ENCODE measurements at regions not wholly inside any gene's neighbourhood (a gene's known extent, or its start where the extent isn't known, plus 50 kb on each side); places are given as distances from the start of the nearest gene placed in this dataset.

DNA sequence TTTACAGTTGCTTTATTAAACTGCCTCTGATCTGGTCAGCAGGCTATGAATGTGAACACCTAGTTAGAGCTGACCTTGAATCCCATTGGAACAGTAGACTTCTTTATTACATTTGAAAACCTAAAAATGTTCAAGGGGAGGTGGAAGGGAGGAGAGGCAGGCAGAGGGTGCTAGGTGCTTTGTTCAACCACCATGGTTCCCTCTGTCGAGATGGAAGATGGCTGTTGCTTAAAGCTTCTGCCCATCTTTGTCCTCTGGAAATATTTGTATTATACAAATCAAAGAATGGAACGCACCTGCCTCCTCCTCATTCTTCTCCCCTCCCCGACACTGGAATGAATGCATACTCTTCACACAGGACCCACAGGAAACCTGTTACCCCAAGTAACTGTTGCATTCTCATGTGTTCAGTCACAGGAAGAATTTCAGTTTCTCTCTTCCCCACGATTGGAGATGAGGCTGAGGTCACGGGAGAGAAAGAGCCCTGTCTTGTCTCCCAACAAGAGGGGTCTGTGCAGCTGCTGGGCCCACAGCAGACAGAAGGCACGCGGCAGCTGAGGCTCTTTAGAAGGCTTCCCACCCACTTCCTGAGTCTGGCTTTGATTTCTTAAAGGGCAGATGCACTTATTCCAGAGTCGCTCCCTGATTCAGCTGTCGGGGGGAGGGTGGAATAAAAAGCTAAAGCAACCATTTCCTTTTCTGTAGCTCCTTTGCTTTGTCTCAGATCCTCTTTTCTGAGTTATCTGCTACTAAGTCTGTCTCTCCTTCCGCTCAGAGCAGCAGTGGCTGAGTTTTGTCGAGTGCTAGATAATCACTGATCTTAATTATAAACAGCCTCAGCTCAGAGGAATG is 217.9 kb upstream of the BTG1 start:
- peak; percentile 68 for DNase-seq (ENCODE audit: low spot score)

DNA sequence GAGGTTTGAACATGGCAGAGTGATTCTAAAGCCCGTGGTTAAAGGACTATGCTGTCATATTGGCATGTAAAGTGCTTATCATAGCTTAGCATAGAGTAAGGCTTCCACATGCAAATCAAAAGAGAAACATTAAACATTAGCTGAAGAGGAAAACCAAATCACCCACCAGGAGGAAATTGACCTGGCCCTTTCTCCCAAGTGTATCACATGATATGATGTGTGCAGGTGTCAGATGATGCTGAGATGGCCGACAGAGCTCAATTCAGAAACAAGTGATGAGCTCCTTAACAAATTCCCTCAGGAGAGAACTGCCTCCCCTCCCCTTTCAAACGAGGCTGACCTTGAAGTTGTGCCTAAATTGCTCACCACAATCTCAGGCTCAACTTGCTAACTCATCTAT is 217.1 kb upstream of the BTG1 start:
- no peak for DNase-seq (ENCODE audit: low spot score)

DNA sequence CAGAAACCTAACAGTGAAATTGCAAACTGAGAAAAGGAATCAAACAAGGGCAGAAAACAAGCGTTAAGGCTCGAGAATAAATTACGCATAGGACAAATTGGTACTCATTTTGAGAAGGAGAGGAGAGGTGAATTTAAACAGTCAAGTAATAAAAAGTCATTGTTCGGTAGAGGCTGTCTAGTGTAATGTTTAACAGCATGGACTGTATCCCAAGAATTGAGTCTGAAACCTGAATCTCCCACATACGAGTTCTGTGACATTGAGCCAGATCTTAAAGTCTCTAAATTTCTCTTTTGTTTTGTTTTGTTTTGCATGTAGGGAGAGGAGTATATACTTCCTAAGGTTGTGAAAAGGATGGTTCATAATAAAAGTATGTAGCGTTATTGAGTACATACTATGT is 216.5 kb upstream of the BTG1 start:
- no peak for DNase-seq (ENCODE audit: low spot score)

DNA sequence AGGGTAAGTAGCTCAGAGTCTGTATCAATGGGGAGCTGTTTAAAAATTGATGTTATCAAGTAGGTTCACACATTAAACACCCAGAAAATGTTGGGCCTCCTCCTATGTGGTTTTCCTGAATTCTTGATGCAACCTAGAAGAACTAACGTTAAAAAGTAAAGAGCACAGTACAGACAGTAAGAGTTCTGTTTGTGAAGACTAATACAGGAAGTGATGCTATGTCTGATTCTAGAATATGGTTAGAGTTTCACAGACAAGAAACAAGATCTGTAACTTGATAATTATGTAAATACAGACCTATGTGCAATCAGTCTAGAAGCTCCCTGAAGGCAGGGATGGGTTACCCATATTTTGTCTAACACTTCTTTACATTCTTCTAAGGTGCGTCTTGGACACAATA is 214.9 kb upstream of the BTG1 start:
- no peak for DNase-seq (ENCODE audit: low spot score)

DNA sequence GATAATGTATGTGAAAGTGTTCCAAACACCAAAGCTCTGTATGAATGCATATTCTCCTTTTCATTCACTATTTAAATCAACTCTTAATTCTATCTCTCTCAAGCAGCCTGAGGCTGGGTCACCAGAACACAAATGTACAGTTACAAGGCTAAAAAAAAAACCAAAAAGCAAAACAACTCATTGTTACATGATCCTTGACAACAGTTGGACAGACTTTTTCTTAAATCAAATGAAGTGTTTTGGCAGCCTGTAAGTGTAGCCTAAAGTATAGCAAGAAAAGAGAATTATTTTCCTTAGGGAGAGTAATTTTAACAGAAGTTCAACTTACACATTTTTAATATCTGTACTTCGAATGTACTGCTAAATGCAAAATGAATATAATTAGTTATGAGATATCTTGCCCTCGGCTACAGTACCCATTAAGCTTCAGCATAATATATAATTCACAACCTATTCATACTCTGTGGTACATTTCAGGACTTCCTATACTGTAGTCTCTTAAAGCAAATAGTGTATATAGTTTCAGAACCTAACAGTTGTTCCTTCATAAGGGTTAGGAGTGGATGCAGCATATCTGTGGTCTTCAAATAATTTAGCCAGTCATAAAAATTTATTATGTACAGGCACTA is 214.0 kb upstream of the BTG1 start:
- DNase-seq (ENCODE audit: low spot score): no peak

DNA sequence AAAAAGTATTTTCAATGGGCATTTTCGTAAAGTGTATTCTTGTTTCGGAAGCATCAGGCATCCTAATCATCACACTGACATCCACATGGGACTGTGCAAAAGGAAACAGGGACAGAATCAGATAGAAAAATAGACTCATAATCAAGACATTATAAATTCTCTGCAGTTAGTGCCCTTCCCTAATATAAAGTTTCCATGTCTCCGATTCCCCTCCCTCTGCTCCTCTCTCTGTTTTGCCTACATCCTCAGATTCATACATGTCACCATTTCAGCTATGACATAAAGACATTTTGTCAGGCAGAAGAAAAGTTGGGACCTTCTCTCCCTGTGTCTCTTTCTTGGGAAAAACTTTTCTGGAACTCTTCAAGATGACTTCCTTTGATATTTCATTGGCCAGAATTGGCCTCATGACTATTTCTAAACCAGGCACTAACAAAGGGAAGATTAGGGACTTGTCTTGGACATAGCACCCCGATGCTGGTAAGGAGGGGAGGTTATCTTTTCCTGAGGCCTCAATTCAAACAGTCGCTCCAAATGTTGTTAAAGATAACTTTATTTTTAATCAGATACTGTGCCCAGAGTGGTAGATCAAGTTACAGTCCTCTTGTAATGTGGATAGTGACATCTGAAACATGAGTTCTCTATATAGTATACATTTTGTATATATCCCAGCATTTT is 212.1 kb upstream of the BTG1 start:
- no peak for DNase-seq (ENCODE audit: low spot score)

DNA sequence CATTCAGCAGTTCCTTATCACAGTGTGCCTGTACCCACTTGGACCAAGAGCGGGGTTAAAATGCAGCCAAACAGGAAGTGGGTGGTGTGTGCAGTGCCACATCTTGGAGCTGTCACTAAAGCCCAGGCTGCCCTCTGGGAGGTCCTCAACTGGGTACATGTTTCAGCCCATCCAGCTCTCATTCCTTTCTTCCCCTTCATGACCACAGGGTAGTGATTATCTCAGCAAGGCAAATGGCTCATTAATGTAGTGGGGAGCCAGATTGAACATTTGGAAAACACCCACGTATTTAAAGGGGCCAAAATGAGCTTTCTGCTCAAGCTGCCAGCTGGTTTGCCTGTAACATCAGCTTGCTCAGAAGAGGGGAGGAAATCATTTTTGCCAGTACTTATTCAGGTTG is 210.8 kb upstream of the BTG1 start:
- no peak for DNase-seq (ENCODE audit: low spot score)

DNA sequence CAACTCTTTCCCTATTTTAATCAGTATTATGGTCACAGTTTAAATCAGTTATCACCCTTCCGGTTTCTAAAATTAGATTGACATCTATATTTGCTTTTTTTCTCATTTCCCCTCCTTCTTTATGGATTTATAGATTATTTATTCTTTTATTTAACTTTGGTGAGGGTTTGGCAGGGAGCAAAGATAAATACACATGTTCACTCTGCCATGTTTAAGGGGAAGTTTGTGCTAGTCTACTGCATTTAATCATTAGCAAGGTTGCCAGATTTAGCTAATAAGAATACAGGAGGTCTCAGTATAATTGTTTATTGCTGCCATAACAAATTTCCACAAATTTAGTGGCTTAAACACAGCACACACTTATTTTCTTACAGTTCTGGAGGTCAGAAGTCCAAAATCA is 204.0 kb upstream of the BTG1 start:
- DNase-seq (ENCODE audit: low spot score): no peak

DNA sequence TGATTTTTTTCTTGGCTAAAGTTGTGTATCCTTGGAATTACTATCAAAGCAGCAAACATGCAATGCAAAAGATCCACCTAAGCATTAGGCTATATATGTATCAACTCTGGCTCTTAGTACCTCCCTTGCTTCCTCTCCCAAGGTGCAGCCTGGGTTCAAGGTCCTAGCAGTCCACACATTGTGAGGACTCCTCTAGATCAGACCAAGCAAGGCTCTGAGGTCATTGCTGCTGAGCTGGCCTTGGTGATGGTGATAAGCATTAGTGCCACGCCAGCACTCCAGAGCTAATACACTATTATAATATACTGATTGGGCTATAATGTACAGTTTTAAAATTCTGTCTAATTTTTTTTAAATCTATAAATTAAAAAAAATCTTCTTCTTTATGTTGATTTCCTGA is 196.9 kb upstream of the BTG1 start:
- DNase-seq (ENCODE audit: low spot score): no peak

DNA sequence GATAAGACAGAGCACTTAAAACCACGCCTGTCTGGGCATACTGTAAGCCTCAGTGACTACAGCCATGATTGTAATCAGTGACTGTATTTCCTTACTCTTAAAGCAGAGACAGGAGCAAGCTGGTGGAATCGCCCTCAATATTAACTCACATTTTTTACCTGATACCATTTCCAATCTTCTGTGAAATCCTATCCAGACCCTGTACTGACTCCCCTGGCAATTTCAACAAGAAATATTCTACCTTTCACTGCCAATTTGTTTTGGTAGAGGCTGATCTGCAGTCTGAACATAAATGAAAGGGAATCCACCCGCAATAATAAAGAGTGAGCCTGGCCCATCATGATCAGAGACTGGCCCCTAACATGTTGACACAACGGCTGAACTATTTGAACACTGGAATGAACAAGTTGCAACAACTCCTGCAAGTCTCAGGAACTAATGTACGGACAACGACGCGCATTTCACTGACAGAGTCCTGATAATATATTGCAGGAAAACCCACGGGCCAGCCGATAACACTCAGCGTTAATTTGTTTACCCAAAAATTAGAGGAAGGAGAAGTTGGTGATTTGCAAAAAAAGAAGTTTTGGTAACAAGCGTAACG is 195.5 kb upstream of the BTG1 start:
- DNase-seq (ENCODE audit: low spot score): peak; percentile 77

DNA sequence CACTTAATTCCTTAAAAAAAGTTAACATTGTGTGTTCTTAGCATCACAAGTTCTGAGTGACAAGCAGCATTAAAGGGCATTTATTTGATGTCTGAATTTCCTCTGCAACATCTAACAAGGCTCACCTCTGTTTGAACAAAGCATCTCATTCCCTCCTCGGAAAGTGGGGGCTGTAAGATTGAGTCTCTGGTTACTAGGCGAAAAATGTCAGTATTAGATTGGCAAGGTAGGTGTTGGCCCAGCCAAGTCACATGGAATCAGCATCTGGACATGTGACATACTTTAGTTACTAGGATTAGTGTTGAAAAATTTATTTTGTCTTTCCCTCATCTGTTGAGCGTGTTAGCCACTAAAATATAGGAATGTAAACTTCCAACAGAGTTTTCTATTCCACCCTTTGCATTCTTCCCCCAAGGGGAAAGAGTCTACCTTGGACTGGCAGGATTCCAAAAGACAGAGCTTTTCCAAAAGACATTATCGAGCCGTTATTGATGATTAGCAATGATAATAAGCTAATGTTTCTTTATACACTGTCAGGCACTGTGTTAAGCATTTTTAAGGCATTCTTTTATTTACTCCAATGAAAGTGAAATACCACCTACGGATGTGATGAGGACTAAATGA is 194.9 kb upstream of the BTG1 start:
- peak; percentile 33 for DNase-seq (ENCODE audit: low spot score)

DNA sequence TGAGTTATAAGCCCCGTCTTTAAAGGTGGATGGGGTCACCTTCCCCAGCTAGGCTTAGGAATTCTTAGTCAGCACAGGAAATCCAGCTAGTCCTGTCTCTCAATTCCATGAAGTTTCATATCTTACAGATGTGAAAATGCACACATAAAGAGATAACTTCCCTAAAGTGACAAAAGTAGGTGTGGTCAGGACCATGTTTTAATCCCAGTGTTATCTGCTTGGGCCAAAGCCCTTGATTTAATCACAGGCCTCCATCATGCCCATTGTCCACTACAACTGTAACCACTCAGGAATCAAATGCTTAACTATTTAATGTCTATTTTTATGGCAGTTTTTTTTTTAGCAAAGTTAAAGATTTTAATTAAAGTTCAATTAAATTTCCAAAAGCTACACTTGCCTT is 194.4 kb upstream of the BTG1 start:
- DNase-seq (ENCODE audit: low spot score): no peak

DNA sequence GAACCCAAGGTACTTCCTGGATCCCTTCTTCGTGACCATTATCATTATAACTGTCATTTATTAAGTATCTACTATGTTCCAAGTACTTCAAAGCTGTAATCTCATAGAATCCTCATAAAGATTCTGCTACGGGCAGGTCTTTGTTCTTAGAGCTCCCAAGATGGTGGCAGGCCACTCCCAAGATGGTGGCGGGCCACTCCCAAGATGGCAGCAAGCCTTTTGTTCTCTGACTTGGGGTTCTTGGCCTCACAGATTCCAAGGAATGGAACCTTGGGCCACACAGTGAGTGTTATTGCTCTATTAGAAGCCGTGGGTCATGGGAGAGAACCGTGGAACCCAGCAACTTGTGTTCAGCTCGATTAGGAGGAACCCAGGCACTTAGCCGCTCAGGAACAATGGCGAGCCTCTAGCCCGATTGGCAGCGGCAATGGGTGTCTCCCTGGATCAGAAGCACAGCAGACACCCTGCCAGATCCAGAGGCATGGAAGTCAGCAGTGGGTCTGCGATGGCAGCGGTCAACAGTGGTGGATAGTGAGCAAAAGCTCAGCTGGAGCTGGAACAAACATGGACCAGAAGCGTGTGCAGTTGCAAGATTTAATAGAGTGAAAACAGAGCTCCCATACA is 193.7 kb upstream of the BTG1 start:
- DNase-seq (ENCODE audit: low spot score): no peak

DNA sequence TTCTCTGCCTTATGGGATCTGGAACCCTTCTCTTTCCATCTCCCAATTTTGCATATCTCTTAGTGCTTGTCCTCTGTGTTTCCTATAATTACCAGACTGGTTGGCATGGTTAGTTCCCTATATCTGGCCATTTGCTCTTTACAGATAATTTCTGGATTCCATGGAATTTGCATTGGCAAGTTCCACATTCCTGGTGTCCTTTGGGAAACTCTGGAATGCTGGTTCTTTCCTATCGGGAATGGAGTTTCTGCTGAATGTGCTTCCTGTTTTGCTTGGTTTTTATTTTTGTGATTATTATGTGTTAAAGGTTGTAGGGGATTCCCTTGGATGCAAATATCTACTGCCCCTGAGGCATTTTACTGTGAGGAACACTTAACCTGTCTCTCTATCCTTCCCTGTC is 193.0 kb upstream of the BTG1 start:
- DNase-seq (ENCODE audit: low spot score): no peak

DNA sequence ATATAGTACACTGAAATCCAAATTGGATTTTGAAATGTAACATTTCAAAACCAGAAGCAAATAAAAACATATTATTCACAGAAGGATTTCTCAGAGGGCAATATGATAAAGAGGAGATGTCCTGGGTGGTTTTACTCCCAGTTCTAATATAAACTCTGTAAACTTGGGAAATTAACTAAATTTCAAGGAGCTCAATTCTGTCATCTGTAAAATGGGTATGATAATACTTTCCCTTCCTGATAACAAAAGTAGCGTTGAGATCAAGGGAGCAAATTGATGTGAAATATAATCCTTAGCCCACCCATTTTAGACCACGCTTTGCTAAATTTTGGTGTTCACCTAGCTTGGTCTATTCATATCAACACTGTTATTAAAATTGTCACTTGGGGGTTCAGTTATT is 192.5 kb upstream of the BTG1 start:
- no peak for DNase-seq (ENCODE audit: low spot score)

DNA sequence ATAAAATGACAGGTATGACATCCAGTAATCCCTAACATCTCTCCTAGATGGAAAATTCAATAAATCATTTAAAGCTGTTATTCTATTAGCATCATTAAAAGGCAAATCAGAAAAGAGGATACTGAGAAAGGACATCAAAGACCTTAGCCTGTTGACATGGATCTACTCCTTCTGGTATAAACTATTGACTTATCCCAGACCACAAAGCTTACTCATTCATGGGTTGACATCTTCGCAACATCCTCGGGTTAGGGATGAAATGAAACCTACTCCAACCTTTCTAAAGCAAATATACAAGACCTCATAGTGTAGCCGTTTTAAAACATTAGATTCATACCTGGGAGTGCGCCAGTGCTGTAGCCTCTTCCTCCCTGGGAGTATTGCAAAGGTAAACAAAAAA is 191.5 kb upstream of the BTG1 start:
- DNase-seq (ENCODE audit: low spot score): no peak

DNA sequence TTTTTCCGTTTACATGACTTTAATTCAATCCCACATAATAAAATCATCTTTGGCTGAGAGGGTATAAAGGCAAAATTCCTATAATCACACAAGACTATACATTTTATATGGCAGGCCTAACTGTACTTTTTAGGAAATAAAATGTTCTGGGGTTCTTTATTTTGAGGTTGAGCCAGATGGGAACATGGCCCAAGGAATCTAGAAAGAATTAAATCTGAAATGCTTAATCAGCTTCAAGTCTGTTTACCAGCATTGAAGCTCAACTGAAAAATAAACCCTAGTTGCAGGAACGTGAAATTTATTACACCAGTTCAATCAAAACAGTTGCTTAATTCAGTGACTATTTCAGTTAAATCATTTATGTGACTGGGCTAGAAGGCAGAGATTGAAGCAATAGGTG is 191.0 kb upstream of the BTG1 start:
- DNase-seq (ENCODE audit: low spot score): peak; percentile 44

DNA sequence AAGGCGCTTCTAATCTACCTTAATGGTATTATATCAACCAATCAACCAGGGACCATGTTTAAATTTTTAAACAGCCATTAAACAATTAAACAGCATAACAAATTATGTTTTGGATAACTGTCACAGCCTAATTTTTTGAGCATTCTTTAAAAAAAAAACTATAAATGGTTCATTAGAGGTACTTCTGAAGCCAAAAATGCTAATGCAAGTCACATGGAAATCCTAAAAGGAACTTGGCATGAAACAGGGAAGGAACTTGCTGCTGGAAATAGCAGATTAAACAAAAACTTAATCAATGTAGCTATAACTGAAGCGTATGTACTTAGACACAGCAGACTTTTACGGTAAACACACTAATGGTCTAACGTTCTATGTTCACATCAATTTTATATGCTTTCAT is 190.2 kb upstream of the BTG1 start:
- DNase-seq (ENCODE audit: low spot score): no peak

DNA sequence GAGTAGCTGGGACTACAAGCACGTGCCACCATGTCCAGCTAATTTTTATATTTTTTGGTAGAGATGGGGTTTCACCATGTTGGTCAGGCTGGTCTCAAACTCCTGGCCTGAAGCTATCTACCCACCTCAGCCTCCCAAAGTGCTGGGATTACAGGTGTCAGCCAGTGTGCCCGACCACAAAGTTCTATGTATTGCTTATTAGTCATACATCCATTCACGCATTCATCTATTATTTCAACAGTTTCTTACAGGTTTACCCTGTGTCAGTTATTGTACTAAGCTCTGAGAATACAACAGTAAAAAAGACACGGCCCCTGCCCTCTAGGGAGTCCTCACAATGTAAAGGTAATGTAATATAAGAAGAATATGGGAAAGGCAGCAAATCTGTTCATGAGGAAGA is 188.9 kb upstream of the BTG1 start:
- no peak for DNase-seq (ENCODE audit: low spot score)

DNA sequence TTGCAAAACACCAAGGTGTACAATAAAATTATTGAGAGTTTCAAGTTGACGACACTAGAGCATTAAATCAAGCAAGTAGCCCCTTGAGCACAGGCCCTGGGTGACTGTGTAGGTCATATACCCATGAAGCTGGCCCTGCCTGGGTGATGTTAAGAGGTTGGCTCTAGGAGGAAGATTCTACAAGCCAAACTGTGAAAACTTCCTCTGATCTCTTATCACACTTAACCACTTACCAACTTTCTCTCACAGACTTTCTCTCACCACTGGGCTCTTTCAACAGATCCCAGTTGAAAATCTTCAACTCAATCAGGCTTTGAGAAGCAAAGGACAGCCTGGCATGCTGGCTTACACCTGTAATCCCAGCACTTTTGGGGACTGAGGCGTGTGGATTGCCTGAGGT is 186.9 kb upstream of the BTG1 start:
- DNase-seq (ENCODE audit: low spot score): no peak

DNA sequence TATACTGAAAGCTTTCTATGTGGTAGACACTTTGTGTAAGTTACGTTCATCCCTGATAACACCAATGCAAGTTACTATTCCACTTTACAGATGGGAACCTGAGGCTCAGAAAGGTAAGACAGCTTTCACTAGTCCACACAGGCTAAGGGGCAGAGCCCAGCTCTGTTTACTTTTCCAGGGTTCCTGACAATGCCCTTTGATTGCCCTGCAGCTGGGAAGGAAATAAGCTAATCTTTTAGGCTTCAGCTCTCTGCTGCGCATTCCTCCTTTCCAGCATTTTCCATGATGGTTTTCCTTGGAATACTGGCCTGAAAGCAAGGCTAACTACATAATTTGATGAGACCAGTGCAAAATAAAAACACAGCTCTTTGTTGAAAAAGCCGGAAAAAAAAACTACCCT is 185.7 kb upstream of the BTG1 start:
- no peak for DNase-seq (ENCODE audit: low spot score)

DNA sequence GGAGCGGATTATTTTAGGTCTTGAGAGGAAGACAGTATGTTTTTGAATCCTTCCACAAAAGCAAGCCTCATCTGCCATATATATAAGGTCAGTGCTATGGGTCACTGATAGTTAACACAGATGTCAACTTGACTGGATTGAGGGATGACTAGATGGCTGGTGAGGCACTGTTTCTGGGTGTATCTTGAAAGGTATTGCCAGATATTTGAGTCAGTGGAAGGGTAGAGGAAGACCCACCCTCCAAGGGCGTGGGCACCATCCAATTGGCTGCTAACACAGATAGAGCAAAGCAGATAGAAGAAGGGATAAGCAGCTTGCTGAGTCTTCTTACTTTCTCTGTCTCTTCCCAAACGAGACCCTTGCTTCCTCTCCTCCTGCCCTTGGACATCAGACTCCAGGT is 185.0 kb upstream of the BTG1 start:
- no peak for DNase-seq (ENCODE audit: low spot score)

All from umbilical cord (tissue), 1 donor.